LNCaP clone FGC (cell line): ENCODE measurements at regions not wholly inside any gene's neighbourhood (a gene's known extent, or its start where the extent isn't known, plus 50 kb on each side); places are given as distances from the start of the nearest gene placed in this dataset.

Source experiments
- DNase-seq: peaks from one replicate; pipeline ENCODE4 v3.0.0-alpha.2; 2011; ENCODE audit warnings: low read depth
- H3K4me3 ChIP-seq: 2 replicates; pipeline ENCODE4 v1.5.1; 2011; ENCODE audit warnings: mild to moderate bottlenecking, low read depth, low read length, control low read depth
- TF ChIP-seq, protein P1 (sequence below): IDR thresholded peaks from 2 replicates; pipeline ENCODE4 v1.5.1; 2012; ENCODE audit warnings: mild to moderate bottlenecking; ENCODE audit not compliant: control insufficient read depth, insufficient read depth; ENCODE audit errors: extremely low read depth

DNA sequence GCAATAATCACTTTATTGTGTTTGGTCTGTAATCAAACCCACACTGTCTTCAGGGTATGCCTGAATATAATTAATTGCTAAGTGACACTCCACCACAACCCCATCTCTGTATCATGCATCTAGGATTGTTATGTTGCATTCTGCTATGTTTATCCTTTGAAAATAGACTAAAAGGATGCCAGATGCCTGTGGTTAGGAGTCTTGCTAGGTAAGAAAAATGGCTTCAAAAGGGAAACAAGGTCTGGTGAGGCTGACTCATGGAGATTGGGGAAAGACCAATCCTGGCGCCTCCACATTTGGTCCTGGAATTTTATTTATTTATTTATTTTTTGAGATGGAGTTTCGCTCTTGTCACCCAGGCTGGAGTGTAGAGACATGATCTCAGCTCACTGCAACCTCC, 360.5 kb upstream of the SLC7A11 start:
- no peak for DNase-seq
- TF ChIP-seq, protein P1, sequence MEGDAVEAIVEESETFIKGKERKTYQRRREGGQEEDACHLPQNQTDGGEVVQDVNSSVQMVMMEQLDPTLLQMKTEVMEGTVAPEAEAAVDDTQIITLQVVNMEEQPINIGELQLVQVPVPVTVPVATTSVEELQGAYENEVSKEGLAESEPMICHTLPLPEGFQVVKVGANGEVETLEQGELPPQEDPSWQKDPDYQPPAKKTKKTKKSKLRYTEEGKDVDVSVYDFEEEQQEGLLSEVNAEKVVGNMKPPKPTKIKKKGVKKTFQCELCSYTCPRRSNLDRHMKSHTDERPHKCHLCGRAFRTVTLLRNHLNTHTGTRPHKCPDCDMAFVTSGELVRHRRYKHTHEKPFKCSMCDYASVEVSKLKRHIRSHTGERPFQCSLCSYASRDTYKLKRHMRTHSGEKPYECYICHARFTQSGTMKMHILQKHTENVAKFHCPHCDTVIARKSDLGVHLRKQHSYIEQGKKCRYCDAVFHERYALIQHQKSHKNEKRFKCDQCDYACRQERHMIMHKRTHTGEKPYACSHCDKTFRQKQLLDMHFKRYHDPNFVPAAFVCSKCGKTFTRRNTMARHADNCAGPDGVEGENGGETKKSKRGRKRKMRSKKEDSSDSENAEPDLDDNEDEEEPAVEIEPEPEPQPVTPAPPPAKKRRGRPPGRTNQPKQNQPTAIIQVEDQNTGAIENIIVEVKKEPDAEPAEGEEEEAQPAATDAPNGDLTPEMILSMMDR, result no peak
- H3K4me3 ChIP-seq, result no peak overlapping the region

DNA sequence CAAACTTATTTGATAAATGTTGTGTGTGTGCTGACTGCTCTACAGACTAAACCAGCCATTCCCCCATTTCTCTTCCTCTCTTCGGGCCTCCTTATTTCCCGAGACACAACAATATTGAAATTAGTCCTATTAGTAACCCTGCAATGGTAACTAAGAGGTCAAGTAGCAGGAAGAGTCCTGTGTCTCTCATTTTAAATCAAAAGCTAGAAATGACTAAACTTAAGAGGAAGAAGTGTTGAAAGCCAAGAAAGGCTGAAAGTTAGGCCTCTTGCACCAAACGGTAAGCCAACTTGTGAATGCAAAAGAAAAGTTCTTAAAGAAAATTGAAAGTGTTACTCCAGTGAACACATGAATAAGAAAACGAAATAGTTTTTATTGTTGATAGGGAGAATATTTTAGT, 357.8 kb upstream of the SLC7A11 start:
- DNase-seq, result no peak
- H3K4me3 ChIP-seq, result no peak overlapping the region
- TF ChIP-seq, protein P1, result no peak

DNA sequence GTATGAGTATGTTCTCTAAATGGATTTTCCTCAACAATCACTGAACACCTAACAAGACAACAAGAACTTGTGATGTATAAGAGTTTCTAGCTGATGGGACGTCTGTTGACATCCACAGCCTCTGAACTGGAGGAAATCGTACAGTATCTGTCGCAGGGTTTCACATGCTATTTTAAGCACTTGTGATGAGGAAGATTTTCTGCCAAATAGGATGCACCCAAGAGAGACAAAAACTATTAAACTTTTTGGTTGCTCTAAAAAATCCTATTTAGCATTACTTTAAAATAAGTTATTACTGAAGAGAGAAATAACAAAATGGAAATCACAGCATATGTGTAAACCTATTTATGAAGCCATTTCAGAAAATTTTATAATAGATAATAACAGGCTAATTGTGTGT, 356.1 kb upstream of the SLC7A11 start:
- TF ChIP-seq, protein P1, result no peak
- no peak overlapping the region for H3K4me3 ChIP-seq
- DNase-seq, result no peak

DNA sequence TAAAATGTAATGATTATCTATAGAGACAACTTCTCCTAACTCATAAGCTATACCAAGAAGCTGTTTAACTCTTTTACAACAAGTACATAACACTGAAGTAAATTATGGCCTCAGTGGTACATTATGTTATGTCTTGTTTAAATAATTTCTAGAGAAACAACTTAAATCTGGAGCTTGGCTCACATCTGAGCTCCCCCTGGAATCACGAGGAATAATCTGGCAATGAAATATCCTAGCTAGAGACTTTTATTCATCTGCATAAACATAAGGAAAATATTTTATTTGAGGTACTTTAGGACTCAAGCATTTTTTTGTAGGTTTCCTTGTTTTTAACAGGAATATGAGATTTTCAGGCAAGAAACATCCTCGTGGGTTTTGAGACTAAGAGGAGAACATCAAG, 354.7 kb upstream of the SLC7A11 start:
- no peak overlapping the region for H3K4me3 ChIP-seq
- no peak for DNase-seq
- TF ChIP-seq, protein P1, result no peak

DNA sequence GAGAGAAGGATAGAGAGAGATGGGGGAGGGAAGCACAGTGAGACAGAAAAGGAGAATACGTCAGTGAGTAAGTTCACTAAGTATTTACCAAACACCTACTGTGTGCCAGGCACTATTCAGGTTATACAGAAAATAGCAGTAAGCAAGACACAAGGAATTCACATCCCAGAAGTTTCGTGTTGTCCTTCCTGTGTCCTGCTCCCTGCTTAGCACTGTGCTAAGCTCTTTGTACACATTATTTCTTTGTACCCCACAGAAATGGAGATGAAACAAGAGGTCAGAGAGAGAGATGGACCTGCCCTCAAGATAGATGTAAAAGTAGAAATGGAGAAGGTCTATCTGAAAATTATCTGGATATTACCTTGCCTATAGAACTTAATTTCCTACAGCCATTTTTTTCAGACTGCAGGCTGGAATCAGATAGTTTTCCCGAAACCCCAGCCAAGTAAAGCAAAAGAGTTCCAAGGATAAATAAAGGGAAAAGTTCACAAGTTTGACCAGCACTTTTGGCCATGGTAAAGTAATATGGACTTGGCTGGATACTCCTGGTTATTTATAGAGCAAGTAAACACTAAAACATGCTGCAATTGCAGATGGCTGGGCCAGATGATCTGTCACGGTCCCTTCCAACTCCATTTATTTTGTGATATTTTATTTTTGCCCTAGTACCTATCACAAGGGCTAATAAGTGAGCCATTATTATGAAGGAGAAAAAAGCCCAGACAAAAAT, 353.7 kb upstream of the SLC7A11 start:
- H3K4me3 ChIP-seq, result no peak overlapping the region
- TF ChIP-seq, protein P1, result no peak
- DNase-seq, result peak; percentile 69

DNA sequence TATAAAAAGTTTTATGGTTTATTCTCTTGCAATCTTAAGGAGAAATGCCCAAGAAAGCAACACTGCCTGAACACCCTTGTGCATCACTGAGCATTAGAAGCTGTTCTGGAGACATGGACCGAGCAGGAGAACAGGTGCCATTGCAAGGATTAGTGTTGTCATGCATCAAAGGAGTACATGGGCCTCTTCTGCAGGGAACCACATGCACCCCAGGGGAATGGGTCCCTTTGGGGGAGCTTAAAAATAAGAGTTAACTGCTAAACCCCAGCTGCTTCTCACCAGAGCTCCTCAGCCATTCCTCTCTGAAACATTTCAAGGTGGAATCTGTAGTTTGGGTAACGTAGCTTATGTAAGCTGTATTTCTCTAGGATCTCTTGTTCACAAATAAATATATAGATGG, 353.0 kb upstream of the SLC7A11 start:
- TF ChIP-seq, protein P1, result no peak
- H3K4me3 ChIP-seq, result no peak overlapping the region
- no peak for DNase-seq

DNA sequence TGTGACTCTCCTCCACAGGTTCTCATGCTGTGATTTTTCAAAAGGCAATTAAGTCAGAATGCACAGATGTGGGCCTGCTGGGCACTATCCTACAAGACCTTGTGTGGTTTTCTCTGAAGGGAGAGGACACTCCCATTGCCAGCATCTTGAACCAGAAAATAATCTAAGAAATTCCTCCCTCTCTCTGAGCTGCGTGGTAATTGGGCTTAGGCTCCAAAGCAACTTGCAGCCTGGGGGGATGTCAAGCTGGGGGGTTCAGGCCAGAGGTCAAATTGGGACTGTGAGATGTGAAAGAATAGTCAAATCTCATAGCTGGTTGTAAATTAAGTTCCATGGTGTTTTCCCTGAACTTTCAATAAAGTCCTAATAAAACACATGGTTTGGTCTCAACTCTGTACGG, 350.6 kb upstream of the SLC7A11 start:
- no peak for DNase-seq
- TF ChIP-seq, protein P1, result no peak
- no peak overlapping the region for H3K4me3 ChIP-seq
